A673 (cell line): ENCODE measurements at regions not wholly inside any gene's neighbourhood (a gene's known extent, or its start where the extent isn't known, plus 50 kb on each side); places are given as distances from the start of the nearest gene placed in this dataset.

Experiments used
- BruUV-seq: library from RNA; stranded (reverse); fragments of 400-500 nt; replicated peaks from 2 replicates; lab custom pipeline; 2021; lab: Mats Ljungman, UMichigan
- CTCF ChIA-PET: fragments of 300-600 bp; sonication (Branson Sonifier 250); formaldehyde crosslinking; loops from one replicate; lab custom pipeline; 2022; ENCODE audit warnings: antibody characterized with exemption; lab: Charles Lee
- POLR2A ChIA-PET: fragments of 300-600 bp; sonication (Branson Sonifier 250); formaldehyde crosslinking; loops from one replicate; lab custom pipeline; 2022; ENCODE audit warnings: antibody characterized with exemption; ENCODE audit not compliant: low non-redundant PET; lab: Charles Lee
- DNase-seq: peaks from one replicate; pipeline ENCODE4 v3.0.0-alpha.2; 2015; ENCODE audit warnings: low spot score
- H3K27ac ChIP-seq: fragments of 200-600 bp; sonication (generic); 2 replicates; pipeline ENCODE4 v1.5.1; 2016; ENCODE audit warnings: mixed run types, low read depth, mild to moderate bottlenecking, mixed read lengths, antibody characterized with exemption, low read length; ENCODE audit not compliant: poor library complexity, severe bottlenecking
- H3K27me3 ChIP-seq: fragments of 200-600 bp; sonication (generic); replicated peaks from 2 replicates; pipeline ENCODE4 v1.6.1; 2017; ENCODE audit warnings: mixed run types, low read depth, mild to moderate bottlenecking, mixed read lengths, antibody characterized with exemption, low read length; ENCODE audit not compliant: insufficient read depth, poor library complexity
- H3K36me3 ChIP-seq: fragments of 200-600 bp; sonication (generic); 2 replicates; pipeline ENCODE4 v1.6.1; 2016; ENCODE audit warnings: mixed run types, mild to moderate bottlenecking, mixed read lengths, antibody characterized with exemption, low read length; ENCODE audit not compliant: insufficient read depth, poor library complexity, severe bottlenecking
- H3K4me1 ChIP-seq: fragments of 200-600 bp; sonication (generic); 2 replicates; pipeline ENCODE4 v1.6.1; 2017; ENCODE audit warnings: mixed run types, mild to moderate bottlenecking, mixed read lengths, antibody characterized with exemption, low read length; ENCODE audit not compliant: insufficient read depth, poor library complexity, severe bottlenecking
- H3K4me3 ChIP-seq: fragments of 200-600 bp; sonication (generic); 2 replicates; pipeline ENCODE4 v1.5.1; 2016; ENCODE audit warnings: low read depth, mixed run types, mild to moderate bottlenecking, mixed read lengths, low read length; ENCODE audit not compliant: poor library complexity, severe bottlenecking
- H3K9me3 ChIP-seq: fragments of 200-600 bp; sonication (generic); 2 replicates; pipeline ENCODE4 v1.6.1; 2016; ENCODE audit warnings: mixed run types, low read depth, mild to moderate bottlenecking, mixed read lengths, antibody characterized with exemption, low read length; ENCODE audit not compliant: poor library complexity, severe bottlenecking
- CTCF ChIP-seq: fragments of 300-800, 200-600 bp; sonication (generic); conservative IDR thresholded peaks from 2 replicates; pipeline ENCODE4 v1.5.1; 2017; ENCODE audit warnings: low read depth, mild to moderate bottlenecking, antibody characterized with exemption, low read length, moderate library complexity, mixed read lengths
- EZH2 ChIP-seq: fragments of 200-600 bp; sonication (generic); IDR thresholded peaks from 2 replicates; pipeline ENCODE4 v1.6.1; 2017; ENCODE audit warnings: borderline replicate concordance, low read depth, mild to moderate bottlenecking, mixed read lengths, antibody characterized with exemption, low read length; ENCODE audit not compliant: poor library complexity, severe bottlenecking
- intact Hi-C: fragments of 100-400 bp; cut with micrococcal nuclease; formaldehyde crosslinking; loops from one replicate; pipeline ENCODE4 v1.10.0; 2022; ENCODE audit not compliant: unreplicated experiment

- intact Hi-C loops: no loop called here
- ChIA-PET CTCF (no interaction called here), POLR2A (no interaction called here)
- Histone ChIP-seq H3K4me3 (no peak overlapping the region), H3K9me3 (no peaks in the 10 kb centered on the region), H3K27ac (no peak overlapping the region), H3K4me1 (peaks cover 44% of the 10 kb centered on the region), H3K27me3 (no peaks in the 10 kb centered on the region), H3K36me3 (no peaks in the 10 kb centered on the region)
- DNase-seq: peak; percentile 58
- BruUV-seq: no TSS peak
- no peak for TF ChIP-seq EZH2
- no peak for TF ChIP-seq CTCF
Measured at GRCh38 chr2:122028371-122029100, 273.1 kb downstream of the TSN start.

GRCh38 chr2:122029456-122029855 is 274.0 kb downstream of the TSN start:
- peaks cover 47% of the 10 kb centered on the region for H3K4me1 ChIP-seq
- POLR2A ChIA-PET: no interaction called here
- no peaks in the 10 kb centered on the region for H3K36me3 ChIP-seq
- H3K4me3 ChIP-seq: no peak overlapping the region
- intact Hi-C loops: no loop called here
- H3K27me3 ChIP-seq: no peaks in the 10 kb centered on the region
- TF ChIP-seq EZH2 (no peak), CTCF (no peak)
- no peaks in the 10 kb centered on the region for H3K9me3 ChIP-seq
- CTCF ChIA-PET: no interaction called here
- no TSS peak for BruUV-seq
- no peak overlapping the region for H3K27ac ChIP-seq
- DNase-seq: no peak

GRCh38 chr2:122029945-122030344 is 274.5 kb downstream of the TSN start:
- BruUV-seq: no TSS peak
- Histone ChIP-seq H3K4me3 (no peak overlapping the region), H3K9me3 (no peaks in the 10 kb centered on the region), H3K27me3 (no peaks in the 10 kb centered on the region), H3K36me3 (no peaks in the 10 kb centered on the region), H3K27ac (no peak overlapping the region), H3K4me1 (peaks cover 52% of the 10 kb centered on the region)
- CTCF ChIA-PET: no interaction called here
- intact Hi-C loops: no loop called here
- POLR2A ChIA-PET: no interaction called here
- no peak for TF ChIP-seq EZH2
- DNase-seq: no peak
